ENCODE measurements at regions not wholly inside any gene's neighbourhood (a gene's known extent, or its start where the extent isn't known, plus 50 kb on each side); places are given as distances from the start of the nearest gene placed in this dataset.

- TF ChIP-seq CTCF (optimal IDR thresholded peaks at IDR 0.05 in 1 of 3, IDR thresholded peaks at IDR 0.05 in 1 of 3, conservative IDR thresholded peaks at IDR 0.05 in 1 of 3; ENCODE audit: extremely low read depth in 1 of 3, insufficient read depth in 2 of 3, low read length in 3 of 3) (no peak), EZH2 (IDR thresholded peaks at IDR 0.05; ENCODE audit: low read length) (no peak)
Measured at GRCh38 chr5:166899343-166899742, 1392.1 kb upstream of the WWC1 start.

All from keratinocyte (primary cell).